ENCODE measurements at regions not wholly inside any gene's neighbourhood (a gene's known extent, or its start where the extent isn't known, plus 50 kb on each side); places are given as distances from the start of the nearest gene placed in this dataset.

- H3K9me3 ChIP-seq: no peaks in the 10 kb centered on the region
- no peaks in the 10 kb centered on the region for H3K36me3 ChIP-seq
- no peak for TF ChIP-seq CTCF (IDR thresholded peaks at IDR 0.05)
- TF ChIP-seq POLR2AphosphoS5 (IDR thresholded peaks at IDR 0.05): no peak
- TF ChIP-seq POLR2A (IDR thresholded peaks at IDR 0.05): no peak
- WGBS: 81% methylated on average over 4 of the region's 4 CpGs
- H3K4me1 ChIP-seq (replicated peaks): no peaks in the 10 kb centered on the region
- no peaks in the 10 kb centered on the region for H3K27me3 ChIP-seq (replicated peaks; ENCODE audit: insufficient read depth)
- no peak overlapping the region for H3K4me3 ChIP-seq
- intact Hi-C loops (cut with DNase I): no loop called here
- DNase-seq (ENCODE audit: low spot score): no peak
- H3K27ac ChIP-seq: no peak overlapping the region
Measured at GRCh38 chr2:39521876-39522517, 84.9 kb upstream of the MAP4K3 start.

GRCh38 chr2:39522518-39522877, 85.4 kb upstream of the MAP4K3 start:
- no peaks in the 10 kb centered on the region for H3K27me3 ChIP-seq (replicated peaks; ENCODE audit: insufficient read depth)
- DNase-seq (ENCODE audit: low spot score): no peak
- H3K9me3 ChIP-seq: no peaks in the 10 kb centered on the region
- intact Hi-C loops (cut with DNase I): no loop called here
- H3K27ac ChIP-seq: no peak overlapping the region
- 98% methylated on average over 2 of the region's 2 CpGs for WGBS
- no peak overlapping the region for H3K4me3 ChIP-seq
- H3K36me3 ChIP-seq: no peaks in the 10 kb centered on the region
- TF ChIP-seq POLR2A (IDR thresholded peaks at IDR 0.05) (no peak), CTCF (IDR thresholded peaks at IDR 0.05) (no peak), POLR2AphosphoS5 (IDR thresholded peaks at IDR 0.05) (no peak)
- H3K4me1 ChIP-seq (replicated peaks): no peaks in the 10 kb centered on the region

- peak overlapping the region in 1 of 2 donors; percentile 44 for H3K27ac ChIP-seq
- DNase-seq (ENCODE audit: low spot score): no peak
- TF ChIP-seq POLR2AphosphoS5 (IDR thresholded peaks at IDR 0.05): peak; percentile 28
- TF ChIP-seq CTCF (IDR thresholded peaks at IDR 0.05): no peak
- no peaks in the 10 kb centered on the region for H3K4me1 ChIP-seq (replicated peaks)
- H3K36me3 ChIP-seq: no peaks in the 10 kb centered on the region
- no peaks in the 10 kb centered on the region for H3K9me3 ChIP-seq
- WGBS: 44% methylated on average over 2 of the region's 2 CpGs
- intact Hi-C loops (cut with DNase I): no loop called here
- H3K4me3 ChIP-seq: no peak overlapping the region
- H3K27me3 ChIP-seq (replicated peaks; ENCODE audit: insufficient read depth): no peaks in the 10 kb centered on the region
Measured at GRCh38 chr2:39523308-39524044, 86.4 kb upstream of the MAP4K3 start.

GRCh38 chr2:39524061-39524460, 87.0 kb upstream of the MAP4K3 start:
- no peaks in the 10 kb centered on the region for H3K36me3 ChIP-seq
- H3K4me1 ChIP-seq (replicated peaks): no peaks in the 10 kb centered on the region
- H3K9me3 ChIP-seq: no peaks in the 10 kb centered on the region
- no peak for DNase-seq (ENCODE audit: low spot score)
- TF ChIP-seq POLR2AphosphoS5 (IDR thresholded peaks at IDR 0.05): no peak
- no peak for TF ChIP-seq POLR2A (IDR thresholded peaks at IDR 0.05)
- TF ChIP-seq CTCF (IDR thresholded peaks at IDR 0.05): no peak
- no peak overlapping the region for H3K4me3 ChIP-seq
- WGBS: 91% methylated on average over 2 of the region's 2 CpGs
- H3K27me3 ChIP-seq (replicated peaks; ENCODE audit: insufficient read depth): no peaks in the 10 kb centered on the region
- intact Hi-C loops (cut with DNase I): no loop called here
- peak overlapping the region in 1 of 2 donors; percentile 44 for H3K27ac ChIP-seq

Measured in prostate gland (tissue), 2 donors.